GM18517 (cell line): ENCODE measurements at regions not wholly inside any gene's neighbourhood (a gene's known extent, or its start where the extent isn't known, plus 50 kb on each side); places are given as distances from the start of the nearest gene placed in this dataset.

Experiments
- ATAC-seq: cut with Tn5 transposase; IDR thresholded peaks from one replicate; pipeline ENCODE4 v1.9.1; 2021; ENCODE audit warnings: mild to moderate bottlenecking, moderate library complexity; ENCODE audit not compliant: unreplicated experiment

DNA sequence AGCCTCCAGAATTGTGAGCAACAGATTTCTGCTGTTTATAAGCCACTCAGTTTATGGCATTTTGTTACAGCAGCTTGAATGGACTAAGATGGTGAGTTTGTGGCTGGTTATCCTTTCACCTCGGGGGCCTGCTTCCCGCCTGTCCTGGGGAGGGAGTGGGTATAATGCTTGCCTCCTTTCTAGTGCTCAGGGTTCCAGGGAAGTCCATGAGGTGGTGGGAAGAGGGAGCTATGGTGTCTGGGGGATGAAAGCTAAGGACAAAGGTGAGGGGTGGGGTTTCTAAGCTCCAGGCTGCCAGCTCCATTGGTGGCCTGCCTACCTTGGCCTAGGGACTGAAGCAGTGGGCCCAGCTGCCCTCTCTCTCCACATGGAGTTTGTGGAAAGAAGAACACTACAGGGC is 50.2 kb upstream of the SDK2 start:
- no peak for ATAC-seq

DNA sequence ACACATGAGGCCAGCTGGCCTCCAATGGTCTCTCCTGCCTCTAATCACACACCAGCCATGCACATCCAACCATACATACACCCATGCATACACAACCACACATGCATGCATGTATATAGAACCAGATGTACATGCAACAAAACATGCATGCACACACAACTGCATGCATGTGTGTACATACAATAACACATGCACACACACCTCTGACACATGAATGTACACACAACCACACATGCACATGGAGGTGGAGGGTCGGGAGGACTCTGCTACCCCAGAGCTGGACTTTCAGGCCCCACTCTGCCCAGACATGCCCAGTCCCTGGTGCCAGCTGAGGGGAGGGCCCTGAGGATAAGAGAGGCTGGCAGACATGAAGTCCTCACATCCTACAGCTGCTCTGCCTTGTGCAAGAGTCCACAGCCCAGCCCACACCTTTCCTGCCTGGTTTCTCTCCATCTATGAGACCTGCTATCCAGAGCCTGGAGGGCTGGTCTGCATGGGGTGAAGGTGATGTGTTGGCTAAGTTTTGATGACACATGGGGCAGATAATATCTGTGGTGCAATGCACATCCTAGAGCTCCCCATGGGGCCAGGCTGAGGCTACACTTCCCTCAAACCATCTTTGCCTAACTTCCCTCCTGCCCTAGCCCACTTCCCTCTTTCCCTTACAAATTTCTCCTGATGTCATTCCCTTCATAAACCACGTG is 50.9 kb upstream of the SDK2 start:
- no peak for ATAC-seq

DNA sequence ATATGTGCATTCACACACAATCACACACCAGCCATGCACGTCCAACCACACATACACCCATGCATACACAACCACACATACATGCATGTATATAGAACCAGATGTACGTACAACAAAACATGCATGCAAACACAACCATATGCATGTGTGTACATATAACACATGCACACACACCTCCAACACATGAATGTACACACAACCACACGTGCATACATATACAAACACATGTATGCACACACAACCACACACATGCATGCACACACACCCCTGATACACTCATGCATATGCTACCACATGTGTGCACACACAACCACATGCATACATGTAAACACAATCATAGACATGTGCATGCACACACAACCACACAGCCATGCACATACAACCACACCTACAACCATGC is 52.0 kb upstream of the SDK2 start:
- ATAC-seq: no peak

DNA sequence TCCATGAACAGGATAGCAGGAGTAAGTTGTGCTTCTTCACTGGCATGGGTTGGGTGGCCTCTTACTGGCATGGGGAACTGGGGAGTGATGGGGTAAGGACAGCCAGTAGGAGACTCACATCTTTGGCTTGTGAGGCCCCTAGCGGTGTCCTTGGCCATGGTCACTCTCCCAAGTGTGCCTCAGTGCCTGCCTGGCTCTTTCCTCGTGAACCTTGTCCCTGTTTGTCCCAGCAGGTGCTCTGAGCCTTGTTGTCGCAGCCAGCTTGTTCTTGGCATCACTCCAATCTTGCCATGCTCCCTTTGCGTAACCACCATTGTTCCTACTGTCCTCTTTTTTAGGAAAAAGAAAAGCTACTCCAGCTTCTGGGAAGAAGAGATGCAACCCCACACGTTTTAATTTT is 53.6 kb upstream of the SDK2 start:
- ATAC-seq: no peak

DNA sequence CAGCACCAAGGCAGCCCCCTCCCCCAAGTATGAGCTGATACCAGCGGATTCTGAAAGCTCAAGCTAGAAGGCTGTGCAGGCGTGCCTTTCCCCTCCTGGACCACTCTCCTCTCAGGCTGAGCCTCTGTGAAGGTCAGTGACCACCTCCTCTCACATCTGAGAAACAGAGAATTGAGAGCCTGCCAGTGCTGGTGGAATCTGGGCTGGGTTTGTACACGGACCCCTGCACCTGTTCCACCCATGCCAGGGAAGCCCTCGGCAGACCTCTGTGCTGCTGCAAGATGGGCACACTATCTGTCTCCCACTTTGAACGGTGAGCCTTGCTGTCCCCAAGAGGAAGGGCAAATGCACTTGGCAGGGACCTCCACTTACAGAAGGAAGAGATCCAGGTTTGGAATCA is 54.7 kb upstream of the SDK2 start:
- no peak for ATAC-seq

DNA sequence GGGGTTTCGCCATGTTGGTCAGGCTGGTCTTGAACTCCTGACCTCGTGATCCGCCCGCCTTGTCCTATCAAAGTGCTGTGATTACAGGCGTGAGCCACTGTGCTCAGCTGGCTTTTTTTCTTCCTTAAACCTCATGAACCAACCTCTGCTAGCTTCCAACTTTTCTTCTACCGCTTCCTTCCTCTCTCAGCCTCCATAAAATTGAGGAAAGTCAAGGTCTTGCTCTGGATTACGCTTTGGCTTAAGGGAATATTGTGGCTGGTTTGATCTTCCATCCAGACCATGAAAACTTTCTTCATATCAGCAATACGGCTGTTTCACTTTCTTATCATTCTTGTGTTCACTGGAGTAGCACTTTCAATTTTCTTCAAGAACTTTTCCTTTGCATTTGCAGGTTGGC is 57.5 kb upstream of the SDK2 start:
- no peak for ATAC-seq

DNA sequence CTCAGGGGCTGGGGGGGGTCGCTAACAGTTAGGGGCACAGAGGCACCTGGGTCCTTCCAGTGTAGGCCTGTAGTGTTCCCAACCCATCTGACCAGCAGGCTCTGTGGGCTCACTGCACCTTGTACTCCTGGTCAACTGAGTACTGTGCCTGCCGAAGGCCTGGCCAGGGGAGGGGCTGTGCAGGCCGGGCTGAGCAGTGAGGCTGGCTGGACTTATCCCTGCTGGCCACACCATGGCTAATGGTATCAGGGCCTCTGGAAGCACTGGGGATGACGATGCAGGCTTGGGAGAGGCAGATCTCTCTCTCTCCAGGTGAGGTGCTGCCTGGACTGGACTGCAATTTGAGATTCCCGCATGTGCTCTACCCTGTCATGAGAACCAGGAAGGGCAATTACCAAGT is 58.9 kb upstream of the SDK2 start:
- ATAC-seq: no peak

DNA sequence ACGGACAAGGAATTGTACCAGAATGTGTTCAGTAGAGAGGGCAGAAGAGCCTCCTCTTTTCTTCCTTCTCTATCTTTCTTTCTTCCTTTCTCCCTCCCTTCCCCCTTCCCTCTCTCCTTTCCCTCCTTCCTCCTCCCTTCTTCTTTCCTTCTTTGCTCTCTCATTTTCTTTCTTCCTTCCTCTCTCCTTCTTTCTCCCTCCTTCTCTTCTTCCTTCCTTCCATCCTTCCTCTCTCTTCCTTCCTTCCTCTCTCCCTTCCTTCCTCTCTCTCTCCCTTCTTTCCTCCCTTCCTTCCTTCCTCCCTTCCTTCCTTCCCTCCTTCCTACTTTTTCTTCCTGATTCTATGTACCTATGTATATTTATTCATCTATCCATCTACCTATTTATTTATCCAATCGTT is 59.7 kb upstream of the SDK2 start:
- ATAC-seq: no peak

DNA sequence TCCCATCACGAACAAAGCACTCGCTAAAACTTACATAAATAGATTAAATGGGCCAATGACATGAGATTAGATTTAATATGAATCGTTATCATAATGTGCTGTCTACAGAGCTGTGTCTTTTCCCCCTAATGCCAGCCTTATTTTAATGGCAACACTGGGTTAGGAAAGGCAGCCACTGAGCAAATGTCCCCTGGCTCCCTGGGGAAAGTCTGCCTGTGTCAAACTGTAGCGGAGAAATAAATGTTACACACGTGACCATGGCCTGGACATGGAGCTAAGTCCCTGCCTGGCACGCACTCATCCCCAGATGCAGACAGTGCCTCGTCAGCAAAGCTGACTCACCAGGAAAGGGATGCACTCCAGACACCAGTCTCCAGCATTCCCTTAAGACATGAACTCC is 61.3 kb upstream of the SDK2 start:
- no peak for ATAC-seq

DNA sequence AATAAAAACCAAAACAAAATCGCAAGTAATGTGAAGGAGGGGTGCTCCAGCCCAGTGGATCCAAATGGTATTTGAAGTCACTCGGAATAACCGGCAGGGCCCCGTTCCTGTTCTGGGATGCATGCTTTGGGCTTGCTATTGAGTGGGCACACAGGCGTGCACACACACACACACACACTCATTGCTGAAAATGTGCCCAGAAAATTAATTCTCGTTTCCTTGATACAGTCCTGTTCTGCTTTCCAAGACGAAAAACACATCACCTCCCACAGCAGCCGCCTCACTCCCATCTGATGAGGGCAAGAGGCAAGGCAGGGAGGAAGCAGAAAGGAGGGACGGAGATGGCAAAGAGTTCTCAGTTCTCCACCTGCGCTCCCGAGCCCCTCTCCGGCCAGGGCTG is 62.2 kb upstream of the SDK2 start:
- ATAC-seq: no peak

DNA sequence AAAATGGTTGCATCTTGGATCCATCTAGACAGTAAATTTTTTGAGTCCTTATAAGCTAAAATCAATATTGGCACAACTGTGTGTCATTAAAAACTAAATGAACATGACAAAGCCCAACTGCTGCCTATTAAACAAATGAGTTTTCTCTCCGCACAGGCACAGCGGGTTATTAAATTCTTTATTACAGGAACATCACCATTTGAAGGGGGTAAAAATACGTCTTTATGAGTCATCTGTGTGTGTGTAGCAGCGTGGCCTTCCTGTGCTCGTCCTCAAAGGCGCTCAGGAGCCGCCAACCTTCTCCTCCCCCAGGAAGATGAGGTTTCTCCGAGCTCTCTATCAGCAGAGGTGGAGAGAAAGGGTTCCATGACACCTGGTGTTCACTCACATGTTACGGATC is 62.6 kb upstream of the SDK2 start:
- ATAC-seq: no peak

DNA sequence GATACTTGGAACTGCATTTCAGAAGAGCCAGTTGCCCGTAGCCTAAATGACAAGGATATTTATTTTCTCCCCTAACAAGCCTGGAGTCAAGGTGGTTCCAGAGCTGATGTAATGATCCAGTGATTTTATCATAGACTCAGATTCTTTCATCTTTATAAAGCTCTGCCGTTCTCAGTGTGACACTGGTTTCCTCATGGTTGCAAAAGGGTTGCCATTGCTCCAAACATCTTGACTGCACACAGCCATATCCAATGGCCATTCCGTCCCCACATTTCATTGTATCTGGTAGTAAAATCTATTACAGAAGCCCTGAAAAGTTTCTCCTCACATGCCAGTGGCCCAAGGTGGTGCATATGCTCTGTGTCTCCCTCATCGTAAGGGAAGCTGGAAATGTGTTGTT is 63.1 kb upstream of the SDK2 start:
- no peak for ATAC-seq

DNA sequence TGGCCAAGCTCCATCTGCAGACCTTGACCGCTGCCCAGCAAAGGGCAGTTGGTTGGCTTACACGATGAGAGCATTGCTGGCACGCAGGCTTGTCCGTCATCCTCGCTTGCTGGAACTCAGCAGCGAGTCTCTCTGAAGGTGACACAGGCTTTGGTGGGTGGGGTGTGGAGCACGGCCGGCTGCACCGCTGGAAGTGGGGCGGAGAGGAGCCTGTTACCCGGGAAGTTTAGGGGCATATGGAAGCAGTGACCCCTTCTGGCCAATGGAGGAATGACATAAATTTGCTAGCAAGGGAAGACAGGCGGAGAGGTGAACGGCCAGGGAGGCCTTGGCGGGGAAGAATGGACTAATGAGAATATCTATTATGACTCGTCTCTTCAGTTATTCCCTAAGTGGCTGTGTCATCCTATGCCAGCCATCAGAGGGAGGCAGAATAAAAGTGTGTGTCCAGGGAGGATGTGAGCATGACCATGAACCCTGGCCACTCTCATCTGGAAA is 65.9 kb upstream of the SDK2 start:
- no peak for ATAC-seq

DNA sequence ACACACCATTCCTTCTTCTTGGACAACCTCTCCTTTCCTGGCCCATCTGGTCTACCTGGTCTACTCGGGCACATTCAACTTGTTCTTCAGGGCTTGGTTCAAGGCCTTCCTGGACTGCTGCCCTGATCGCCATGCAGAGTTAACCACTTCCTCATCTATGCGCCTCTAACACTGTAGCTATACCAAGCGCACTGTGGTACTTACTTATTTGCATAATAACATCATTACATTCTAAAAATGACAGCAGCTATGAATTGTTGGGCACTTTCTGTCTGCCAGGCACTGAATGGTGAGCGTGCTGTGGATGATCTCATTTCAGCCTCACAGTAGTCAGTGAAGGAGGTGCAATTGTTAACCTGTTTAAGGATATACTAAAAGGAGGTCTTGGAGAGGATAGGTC is 66.9 kb upstream of the SDK2 start:
- ATAC-seq: peak; percentile 90

DNA sequence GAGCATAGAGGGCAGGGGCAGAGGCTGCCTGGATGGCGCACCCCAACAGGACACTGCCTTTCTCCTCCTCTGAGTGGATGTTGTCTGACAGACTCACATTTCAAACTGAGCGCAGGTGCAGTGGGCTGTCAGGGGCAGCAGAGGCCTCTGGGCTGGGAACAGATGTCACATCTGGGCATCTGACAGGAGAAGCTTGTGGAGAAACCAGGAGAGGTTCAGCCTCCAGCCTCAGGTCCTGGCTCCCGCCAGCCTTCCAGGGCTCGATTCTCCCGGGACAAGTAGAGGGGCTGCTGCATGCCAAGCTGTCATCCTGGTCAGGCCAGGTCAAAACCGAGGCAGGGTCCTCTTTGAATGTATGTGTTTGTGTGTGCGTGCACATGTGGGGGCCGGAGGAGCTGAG is 67.7 kb upstream of the SDK2 start:
- no peak for ATAC-seq

DNA sequence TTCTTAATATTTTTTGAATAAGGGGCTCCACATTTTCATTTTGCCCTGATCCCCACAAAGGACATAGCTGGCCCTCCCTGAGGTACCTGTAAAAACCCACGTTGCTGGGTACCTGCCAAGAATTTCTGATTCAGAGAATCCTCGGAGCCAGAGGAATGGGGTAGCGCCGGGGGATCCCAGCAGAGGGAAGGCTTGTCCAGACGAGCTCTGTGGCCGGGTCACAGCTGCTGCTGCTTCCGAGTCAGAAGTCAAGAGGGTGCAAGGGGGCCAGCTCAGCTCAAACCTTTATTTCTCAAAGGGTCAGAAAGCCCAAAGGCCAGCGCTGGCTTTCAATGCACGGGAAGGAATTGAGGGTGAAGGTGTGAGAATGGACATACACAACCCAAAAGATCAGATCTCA is 68.9 kb upstream of the SDK2 start:
- no peak for ATAC-seq

DNA sequence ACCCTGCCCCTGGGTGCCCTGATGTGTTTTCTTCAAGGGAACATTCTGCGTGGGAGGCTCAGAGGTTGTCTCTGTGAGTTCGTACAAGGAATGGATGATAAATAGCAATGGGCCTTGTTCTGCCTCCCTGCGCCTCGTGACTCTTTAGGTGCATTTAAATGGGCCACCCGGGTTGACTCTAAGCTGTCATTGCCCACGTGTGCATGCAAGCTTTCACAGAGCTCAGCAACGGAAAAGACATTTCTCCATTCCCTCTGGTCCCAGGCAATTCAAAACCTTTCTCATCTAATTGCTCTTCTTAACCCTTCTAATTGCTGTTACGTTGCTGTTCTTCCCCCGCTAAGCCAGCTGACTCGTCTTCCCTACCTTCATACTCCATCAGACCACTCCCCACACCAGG is 71.5 kb upstream of the SDK2 start:
- no peak for ATAC-seq

DNA sequence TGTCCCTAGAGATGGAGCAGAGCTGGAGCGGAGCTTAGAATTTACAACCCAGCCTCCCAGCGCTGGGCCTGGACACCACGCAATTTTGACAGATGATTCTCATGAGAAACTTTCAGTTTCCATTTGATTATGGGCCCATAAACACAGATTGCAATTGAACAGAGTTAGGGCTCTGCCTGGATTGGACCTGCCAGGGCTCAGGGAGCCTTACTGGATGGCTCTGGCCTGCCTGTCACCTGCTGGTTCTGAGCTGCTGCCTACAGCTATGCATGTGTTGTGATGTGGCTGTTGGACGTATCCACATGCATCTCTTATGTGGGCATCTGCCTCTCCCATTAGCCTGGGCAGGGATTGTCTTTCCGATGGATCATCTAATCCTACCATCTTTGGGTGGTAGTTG is 73.4 kb upstream of the SDK2 start:
- no peak for ATAC-seq

DNA sequence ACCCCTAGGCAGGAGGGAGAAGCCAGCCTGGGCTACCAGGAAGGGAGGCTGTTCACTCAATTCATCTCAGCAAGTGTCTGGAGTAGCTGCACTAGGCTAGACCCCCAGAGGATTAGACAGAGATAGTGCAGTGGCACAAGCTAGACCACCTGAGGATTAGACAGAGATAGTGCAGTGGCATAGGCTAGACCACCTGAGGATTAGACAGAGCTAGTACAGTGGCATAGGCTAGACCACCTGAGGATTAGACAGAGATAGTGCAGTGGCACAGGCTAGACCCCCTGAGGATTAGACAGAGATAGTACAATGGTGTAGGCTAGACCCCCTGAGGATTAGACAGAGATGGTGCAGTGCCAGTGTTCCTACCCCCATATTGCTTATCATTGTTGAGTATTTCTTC is 74.1 kb upstream of the SDK2 start:
- no peak for ATAC-seq

DNA sequence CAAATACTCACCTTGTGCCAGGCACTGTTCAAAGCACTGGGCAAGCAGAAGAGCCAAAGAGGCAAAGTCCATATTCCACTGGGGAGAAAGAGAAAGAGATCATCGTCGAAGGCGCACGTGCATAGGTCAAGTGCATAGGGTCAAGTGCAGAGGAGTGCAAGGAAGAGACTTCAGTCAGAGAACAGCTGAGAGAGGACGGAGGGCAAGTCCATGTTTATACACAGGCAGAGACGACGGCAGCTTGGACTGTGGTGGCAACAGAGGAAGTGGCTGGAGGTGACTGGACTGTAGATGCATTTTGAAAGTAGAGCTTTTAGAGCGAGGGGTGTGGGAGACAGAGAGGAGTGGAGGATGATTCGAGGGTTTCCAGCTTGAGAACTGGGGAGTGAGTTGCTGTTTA is 74.7 kb upstream of the SDK2 start:
- ATAC-seq: no peak

DNA sequence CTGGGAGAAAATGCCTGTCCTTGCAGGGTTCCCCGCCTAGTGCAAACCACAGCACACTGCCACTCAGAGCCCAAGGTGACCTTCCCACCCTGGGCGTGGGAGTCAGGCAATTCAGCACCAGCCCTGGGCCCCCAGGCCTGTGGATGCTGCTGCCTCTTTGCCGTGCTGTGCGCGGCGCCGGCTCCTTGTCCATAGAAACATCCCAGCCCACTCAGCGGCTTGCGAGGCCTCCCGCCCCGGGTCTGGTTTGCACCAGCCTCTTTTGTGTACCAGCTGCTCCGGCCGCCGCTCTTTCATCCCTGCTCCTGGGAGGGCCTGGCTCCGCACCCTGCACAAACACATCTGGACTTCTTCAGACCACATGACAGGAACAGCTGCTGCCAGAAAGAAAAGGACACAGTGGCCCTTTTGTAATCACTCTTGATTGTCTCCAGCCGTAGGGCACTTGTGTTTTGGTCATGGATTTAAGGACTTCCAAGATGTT is 75.4 kb upstream of the SDK2 start:
- no peak for ATAC-seq

DNA sequence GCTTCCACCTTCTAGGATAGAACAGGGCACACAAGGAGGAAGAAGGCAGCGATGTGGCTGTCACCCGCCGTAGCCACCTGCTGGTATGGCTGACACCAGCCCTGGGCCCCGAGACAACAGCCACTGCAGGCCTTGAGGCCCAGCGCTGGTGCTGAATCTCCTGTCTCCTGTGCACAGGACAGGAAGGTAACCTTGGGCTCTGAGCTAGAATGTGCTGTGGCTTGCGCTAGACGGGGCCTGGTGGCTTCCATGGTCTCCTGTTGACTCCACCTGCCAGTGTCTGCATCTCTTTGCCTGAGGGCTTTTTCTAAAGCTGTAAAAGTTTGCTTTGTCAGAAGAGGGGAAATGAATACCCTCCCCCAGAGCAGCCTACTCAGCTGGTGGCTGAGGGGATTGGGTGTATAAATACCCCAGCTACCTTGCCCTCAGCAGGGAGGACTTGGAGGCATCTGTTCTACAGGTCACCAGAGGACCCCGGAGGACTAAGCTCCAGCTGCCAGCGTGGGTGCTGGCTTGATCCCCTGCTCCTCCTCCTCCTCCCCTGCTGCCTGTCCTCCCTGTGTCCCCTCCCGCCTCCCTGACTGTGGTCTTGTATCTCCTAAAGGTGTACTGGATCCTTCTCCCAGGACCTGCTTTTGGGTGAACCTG is 76.1 kb upstream of the SDK2 start:
- ATAC-seq: no peak

DNA sequence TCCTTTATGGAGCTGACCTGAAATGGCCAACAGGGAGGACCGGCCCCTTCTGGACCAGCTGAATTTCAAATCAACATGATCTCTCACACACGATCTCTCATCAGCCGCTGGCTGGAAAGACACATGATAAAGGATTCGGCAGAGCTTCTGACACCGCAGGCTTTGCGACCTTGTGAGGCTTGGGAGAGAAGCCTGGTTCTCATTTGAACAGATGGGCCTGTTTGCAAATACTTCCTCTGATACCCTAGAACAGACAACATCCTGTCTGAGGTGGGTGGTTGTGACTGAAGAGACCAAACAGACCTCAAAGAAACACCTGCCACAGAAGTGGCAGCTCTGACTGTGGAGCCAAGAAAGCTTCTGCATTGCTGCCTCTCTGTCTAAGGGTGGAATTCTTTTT is 77.9 kb upstream of the SDK2 start:
- no peak for ATAC-seq
